Upper lobe of right lung (tissue), 1 donor: ENCODE measurements at regions not wholly inside any gene's neighbourhood (a gene's known extent, or its start where the extent isn't known, plus 50 kb on each side); places are given as distances from the start of the nearest gene placed in this dataset.
A peak's percentile ranks its signal among the peaks of the same experiment; 100 is the strongest.

ENCODE experiments used
- ATAC-seq: fragments of 200-7000 bp; cut with Tn5 transposase; one replicate; pipeline ENCODE4 v1.9.1; 2020; ENCODE audit warnings: mild to moderate bottlenecking, moderate library complexity
- DNase-seq: peaks from one replicate; pipeline ENCODE4 v3.0.0-alpha.2; 2020
- H3K27ac ChIP-seq: fragments of 200-600 bp; one replicate; pipeline ENCODE4 v1.8.0; 2022
- H3K27me3 ChIP-seq: fragments of 200-600 bp; one replicate; pipeline ENCODE4 v1.8.0; 2022; ENCODE audit warnings: mild to moderate bottlenecking
- H3K36me3 ChIP-seq: fragments of 200-600 bp; one replicate; pipeline ENCODE4 v1.8.0; 2022
- H3K4me1 ChIP-seq: fragments of 200-600 bp; one replicate; pipeline ENCODE4 v1.8.0; 2022
- H3K4me3 ChIP-seq: fragments of 200-600 bp; one replicate; pipeline ENCODE4 v1.8.0; 2022; ENCODE audit warnings: mild to moderate bottlenecking
- H3K9me3 ChIP-seq: fragments of 200-600 bp; one replicate; pipeline ENCODE4 v1.8.0; 2022
- CTCF ChIP-seq: fragments of 200-600 bp; IDR thresholded peaks from one replicate; pipeline ENCODE4 v1.8.0; 2022; ENCODE audit warnings: antibody characterized with exemption
- intact Hi-C: fragments of 100-400 bp; cut with DNase I; formaldehyde crosslinking; loops from one replicate; pipeline ENCODE4 v1.11.0; 2022
- donor health status: DM: no; HTN: yes; CAD: no; lungs with severe emphysema.

- H3K4me1 ChIP-seq, result no peaks in the 10 kb centered on the region
- peak; percentile 83 for DNase-seq
- no peaks in the 10 kb centered on the region for H3K27me3 ChIP-seq
- intact Hi-C loops, result no loop called here
- no peak overlapping the region for H3K4me3 ChIP-seq
- no peaks in the 10 kb centered on the region for H3K36me3 ChIP-seq
- H3K27ac ChIP-seq, result no peak overlapping the region
- peak; percentile 48 for TF ChIP-seq CTCF
- no peaks in the 10 kb centered on the region for H3K9me3 ChIP-seq
- peak; percentile 90 for ATAC-seq
Observed at GRCh38 chrX:39705290-39705689, 392.5 kb downstream of the BCOR start.

- intact Hi-C loops, result no loop called here
- no peak overlapping the region for H3K27ac ChIP-seq
- no peak for TF ChIP-seq CTCF
- no peaks in the 10 kb centered on the region for H3K27me3 ChIP-seq
- no peaks in the 10 kb centered on the region for H3K4me1 ChIP-seq
- H3K9me3 ChIP-seq, result no peaks in the 10 kb centered on the region
- H3K4me3 ChIP-seq, result no peak overlapping the region
- no peaks in the 10 kb centered on the region for H3K36me3 ChIP-seq
- ATAC-seq (no peak), DNase-seq (no peak)
Observed at GRCh38 chrX:39709364-39709763, 388.4 kb downstream of the BCOR start.

GRCh38 chrX:39709812-39710211 lies 387.9 kb downstream of the BCOR start:
- no peak overlapping the region for H3K27ac ChIP-seq
- ATAC-seq, result no peak
- no peaks in the 10 kb centered on the region for H3K27me3 ChIP-seq
- intact Hi-C loops, result no loop called here
- no peak for DNase-seq
- no peaks in the 10 kb centered on the region for H3K36me3 ChIP-seq
- no peaks in the 10 kb centered on the region for H3K9me3 ChIP-seq
- no peak for TF ChIP-seq CTCF
- no peaks in the 10 kb centered on the region for H3K4me1 ChIP-seq
- no peak overlapping the region for H3K4me3 ChIP-seq

GRCh38 chrX:39710776-39711175 lies 387.0 kb downstream of the BCOR start:
- no peak overlapping the region for H3K4me3 ChIP-seq
- ATAC-seq, result no peak
- no peaks in the 10 kb centered on the region for H3K36me3 ChIP-seq
- no peaks in the 10 kb centered on the region for H3K9me3 ChIP-seq
- H3K27ac ChIP-seq, result no peak overlapping the region
- intact Hi-C loops, result no loop called here
- DNase-seq, result no peak
- TF ChIP-seq CTCF, result no peak
- no peaks in the 10 kb centered on the region for H3K27me3 ChIP-seq
- no peaks in the 10 kb centered on the region for H3K4me1 ChIP-seq

GRCh38 chrX:39714471-39714870 lies 383.3 kb downstream of the BCOR start:
- Histone ChIP-seq H3K27me3 (no peaks in the 10 kb centered on the region), H3K27ac (no peak overlapping the region), H3K36me3 (no peaks in the 10 kb centered on the region), H3K9me3 (no peaks in the 10 kb centered on the region), H3K4me3 (no peak overlapping the region), H3K4me1 (no peaks in the 10 kb centered on the region)
- intact Hi-C loops, result no loop called here
- no peak for TF ChIP-seq CTCF
- ATAC-seq (no peak), DNase-seq (no peak)

GRCh38 chrX:39716401-39716800 lies 381.4 kb downstream of the BCOR start:
- H3K9me3 ChIP-seq, result no peaks in the 10 kb centered on the region
- no peak overlapping the region for H3K4me3 ChIP-seq
- TF ChIP-seq CTCF, result no peak
- no peaks in the 10 kb centered on the region for H3K36me3 ChIP-seq
- intact Hi-C loops, result no loop called here
- ATAC-seq (no peak), DNase-seq (no peak)
- no peaks in the 10 kb centered on the region for H3K27me3 ChIP-seq
- no peak overlapping the region for H3K27ac ChIP-seq
- no peaks in the 10 kb centered on the region for H3K4me1 ChIP-seq
